ENCODE measurements at regions not wholly inside any gene's neighbourhood (a gene's known extent, or its start where the extent isn't known, plus 50 kb on each side); places are given as distances from the start of the nearest gene placed in this dataset.

- TF ChIP-seq, protein P1, sequence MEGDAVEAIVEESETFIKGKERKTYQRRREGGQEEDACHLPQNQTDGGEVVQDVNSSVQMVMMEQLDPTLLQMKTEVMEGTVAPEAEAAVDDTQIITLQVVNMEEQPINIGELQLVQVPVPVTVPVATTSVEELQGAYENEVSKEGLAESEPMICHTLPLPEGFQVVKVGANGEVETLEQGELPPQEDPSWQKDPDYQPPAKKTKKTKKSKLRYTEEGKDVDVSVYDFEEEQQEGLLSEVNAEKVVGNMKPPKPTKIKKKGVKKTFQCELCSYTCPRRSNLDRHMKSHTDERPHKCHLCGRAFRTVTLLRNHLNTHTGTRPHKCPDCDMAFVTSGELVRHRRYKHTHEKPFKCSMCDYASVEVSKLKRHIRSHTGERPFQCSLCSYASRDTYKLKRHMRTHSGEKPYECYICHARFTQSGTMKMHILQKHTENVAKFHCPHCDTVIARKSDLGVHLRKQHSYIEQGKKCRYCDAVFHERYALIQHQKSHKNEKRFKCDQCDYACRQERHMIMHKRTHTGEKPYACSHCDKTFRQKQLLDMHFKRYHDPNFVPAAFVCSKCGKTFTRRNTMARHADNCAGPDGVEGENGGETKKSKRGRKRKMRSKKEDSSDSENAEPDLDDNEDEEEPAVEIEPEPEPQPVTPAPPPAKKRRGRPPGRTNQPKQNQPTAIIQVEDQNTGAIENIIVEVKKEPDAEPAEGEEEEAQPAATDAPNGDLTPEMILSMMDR (IDR thresholded peaks at IDR 0.05), result no peak
- TF ChIP-seq POLR2A (IDR thresholded peaks at IDR 0.05), result no peak
Observed at GRCh38 chr3:110929816-110930215, 141.8 kb upstream of the NECTIN3 start.

Data from Peyer's patch (tissue), 4 donors.